GM19467 (cell line): ENCODE measurements at regions not wholly inside any gene's neighbourhood (a gene's known extent, or its start where the extent isn't known, plus 50 kb on each side); places are given as distances from the start of the nearest gene placed in this dataset.
"Not testable (repeated sequence)": the region's sequence is repeated elsewhere in the genome, so short reads cannot be mapped to it uniquely, and the experiment has no call there.

Experiments
- ATAC-seq: cut with Tn5 transposase; IDR thresholded peaks from one replicate; pipeline ENCODE4 v1.9.1; 2021; ENCODE audit warnings: mild to moderate bottlenecking, moderate library complexity; ENCODE audit not compliant: unreplicated experiment

DNA sequence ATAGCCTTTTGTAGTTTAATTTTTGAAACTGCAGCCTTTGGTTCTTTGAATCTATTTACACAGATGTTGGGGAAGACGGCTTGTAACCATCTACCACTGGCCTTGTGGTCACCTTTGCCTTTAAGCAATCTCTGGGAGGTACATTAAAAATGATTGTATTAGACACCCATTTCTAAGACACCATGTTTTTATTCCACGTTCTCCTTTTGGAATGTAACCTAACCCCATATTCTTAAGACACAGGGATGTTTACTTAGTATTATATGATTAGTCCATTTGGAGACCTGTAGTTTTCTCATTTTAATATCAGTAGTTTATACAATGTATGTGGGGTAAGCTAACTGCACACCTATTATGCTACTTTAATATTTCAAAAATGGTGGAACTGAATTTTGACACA, 175.1 kb upstream of the PLSCR5 start:
- no peak for ATAC-seq

DNA sequence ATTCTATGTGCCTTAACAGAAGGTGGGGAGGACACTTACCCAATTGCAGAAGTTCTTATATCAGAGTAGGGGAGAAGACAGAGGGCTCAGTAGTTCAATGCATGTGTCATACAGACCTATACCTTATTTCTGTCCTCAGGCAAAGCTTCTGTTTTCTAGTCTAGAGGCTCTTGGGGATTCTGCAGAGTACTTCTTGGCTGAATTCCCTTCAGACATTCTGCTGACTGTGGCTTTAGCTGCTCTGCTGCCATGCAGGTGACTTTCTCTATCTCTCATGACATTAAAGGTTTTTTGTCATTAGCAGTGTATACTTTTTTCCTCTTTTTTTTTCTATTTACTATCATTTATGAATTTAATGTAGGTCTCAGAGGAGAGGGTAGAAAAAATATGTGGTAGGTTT, 172.8 kb upstream of the PLSCR5 start:
- no peak for ATAC-seq

DNA sequence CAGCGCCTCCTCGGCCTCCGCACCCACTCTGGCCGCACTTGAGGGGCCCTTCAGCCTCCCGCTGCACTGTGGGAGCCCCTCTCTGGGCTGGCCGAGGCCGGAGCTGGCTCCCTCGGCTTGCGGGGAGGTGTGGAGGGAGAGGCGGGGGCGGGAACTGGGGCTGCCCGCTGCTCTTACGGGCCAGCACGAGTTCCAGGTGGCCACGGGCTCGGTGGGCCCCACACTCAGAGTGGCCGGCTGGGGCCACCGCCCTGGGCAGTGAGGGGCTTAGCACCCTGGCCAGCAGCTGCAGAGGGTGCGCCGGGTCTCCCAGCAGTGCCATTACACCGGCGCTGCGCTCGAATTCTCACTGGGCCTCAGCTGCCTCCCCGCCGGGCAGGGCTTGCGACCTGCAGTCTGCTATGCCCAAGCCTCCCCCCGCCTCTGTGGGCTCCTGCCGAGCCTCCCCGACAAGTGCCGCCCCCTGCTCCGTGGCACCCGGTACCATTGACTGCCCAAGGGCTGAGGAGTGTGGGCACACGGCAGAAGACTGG, 167.1 kb upstream of the PLSCR5 start:
- no peak for ATAC-seq

DNA sequence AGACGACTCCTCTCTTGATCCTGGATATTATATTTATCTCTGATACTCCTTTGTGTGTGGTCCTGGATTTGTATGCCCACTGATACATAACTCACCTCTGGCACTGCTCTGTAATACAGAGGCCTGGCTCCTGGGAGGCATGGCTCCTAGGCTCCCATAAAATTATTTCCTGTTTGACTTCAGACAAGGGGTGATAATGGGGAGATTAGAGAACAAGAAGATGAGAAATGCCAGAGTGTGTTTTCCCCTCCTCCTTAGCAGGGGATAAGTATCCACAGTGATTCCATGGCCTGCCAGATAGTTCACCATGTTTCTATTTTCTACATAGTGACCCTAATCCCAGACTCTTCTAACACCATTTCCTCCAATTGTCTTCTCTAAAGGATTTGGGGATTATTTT, 165.7 kb upstream of the PLSCR5 start:
- no peak for ATAC-seq

DNA sequence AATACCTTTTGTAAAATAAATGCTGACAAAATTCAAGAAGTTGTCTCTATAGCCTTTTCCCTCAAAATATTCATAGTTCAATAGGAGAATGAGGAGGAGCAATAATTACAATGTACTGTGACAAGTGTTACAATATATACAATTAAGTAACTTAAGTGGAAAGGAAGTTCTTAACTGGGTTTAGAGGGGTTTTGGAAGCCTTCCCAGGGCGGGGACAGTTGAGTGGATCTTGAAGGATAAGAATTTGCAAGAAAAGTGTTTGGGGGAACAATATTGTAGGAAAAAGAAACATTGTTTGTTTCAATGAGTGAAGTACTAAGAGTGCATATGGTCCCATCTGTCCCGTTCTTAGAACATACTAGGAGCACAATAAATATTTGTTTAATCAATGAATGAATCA, 165.2 kb upstream of the PLSCR5 start:
- ATAC-seq = no peak

DNA sequence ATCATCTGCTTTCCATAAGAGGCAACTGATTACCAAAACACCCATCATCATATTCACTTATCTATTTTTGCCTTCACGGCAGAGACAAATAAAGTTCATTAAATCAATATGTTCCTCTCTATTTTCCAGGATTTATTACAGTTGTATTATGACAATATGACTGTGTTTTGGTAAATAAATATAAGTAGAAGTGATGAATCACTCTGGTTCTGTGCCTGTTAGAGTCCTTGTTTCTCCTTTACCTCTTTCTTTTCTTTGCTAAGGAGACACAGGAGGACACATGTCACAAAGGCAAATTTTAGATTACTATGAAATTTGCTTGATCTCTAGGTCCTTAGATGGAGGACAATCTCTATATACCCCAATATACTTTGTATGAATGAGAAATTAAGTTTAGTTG, 152.6 kb upstream of the PLSCR5 start:
- no peak for ATAC-seq

DNA sequence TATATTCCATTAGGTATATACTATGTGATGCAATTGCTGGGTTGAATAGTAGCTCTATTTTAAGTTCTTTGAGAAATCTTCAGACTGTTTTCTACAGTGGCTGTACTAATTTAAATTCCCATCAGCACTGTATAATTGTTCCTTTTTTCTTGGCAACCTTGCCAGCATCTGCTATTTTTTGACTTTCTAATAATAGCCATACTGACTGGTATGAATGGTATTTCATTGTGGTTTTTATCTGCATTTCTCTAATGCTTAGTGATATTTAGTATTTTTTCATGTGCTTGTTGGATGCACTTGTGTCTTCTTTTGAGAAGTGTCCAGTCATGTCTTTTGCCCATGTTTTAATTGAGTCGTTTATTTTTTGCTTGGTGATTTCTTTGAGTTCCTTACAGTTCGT, 145.1 kb upstream of the PLSCR5 start:
- ATAC-seq = no peak

DNA sequence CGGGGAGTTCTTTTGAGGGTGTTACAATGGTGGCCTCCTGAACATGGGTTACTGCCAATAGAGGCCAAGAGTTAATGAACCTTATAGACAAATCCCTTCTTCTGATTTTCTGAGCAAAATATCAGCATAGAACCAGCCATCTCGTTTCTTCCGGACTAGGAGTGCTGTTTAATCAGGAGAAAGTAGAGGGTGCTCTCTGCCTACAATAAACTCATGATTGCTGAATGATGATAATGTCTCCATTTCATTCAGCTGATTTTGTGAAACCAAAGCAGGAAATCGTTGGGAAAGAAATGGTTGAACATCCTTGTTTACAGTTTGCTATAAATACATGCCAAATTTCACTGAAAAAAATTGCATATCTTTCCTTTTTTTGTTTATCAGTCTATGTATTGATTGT, 142.8 kb upstream of the PLSCR5 start:
- no peak for ATAC-seq

DNA sequence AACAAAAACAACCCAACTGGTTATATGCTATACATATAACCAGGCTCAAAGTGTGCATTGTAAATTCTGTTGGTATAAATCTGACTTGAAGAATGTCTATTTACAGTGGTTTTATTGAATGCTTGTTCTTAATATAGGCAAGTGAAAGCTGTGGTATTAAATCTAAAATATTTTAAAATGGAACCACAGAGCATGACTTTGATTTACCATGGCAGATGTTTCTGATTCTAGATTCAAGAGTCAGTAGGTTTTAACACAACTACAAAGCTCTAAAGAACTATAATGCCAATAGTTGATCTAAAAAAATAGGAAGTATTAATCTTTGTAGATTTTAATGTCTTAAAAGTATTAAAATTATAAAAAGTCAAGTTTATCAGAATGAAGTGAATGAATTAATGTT, 141.9 kb upstream of the PLSCR5 start:
- ATAC-seq = no peak

DNA sequence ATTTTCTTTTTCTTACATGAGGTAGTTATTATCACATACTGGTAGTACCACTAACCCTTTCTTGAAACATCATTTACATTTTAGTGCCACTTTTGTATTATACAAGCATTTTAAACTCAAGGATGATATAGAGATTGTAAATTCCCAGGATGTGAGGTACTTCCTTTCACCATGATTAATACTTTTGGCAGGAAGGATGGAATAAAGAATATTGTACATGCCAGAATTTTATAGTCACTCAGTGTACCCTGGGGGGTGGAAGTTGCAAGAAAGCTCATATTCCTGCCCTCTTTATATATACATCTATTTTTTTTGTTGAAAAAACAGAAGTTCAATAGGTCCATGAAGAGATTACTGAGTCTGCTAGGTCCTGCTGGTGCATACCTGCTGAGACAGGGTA, 141.0 kb upstream of the PLSCR5 start:
- ATAC-seq = no peak

DNA sequence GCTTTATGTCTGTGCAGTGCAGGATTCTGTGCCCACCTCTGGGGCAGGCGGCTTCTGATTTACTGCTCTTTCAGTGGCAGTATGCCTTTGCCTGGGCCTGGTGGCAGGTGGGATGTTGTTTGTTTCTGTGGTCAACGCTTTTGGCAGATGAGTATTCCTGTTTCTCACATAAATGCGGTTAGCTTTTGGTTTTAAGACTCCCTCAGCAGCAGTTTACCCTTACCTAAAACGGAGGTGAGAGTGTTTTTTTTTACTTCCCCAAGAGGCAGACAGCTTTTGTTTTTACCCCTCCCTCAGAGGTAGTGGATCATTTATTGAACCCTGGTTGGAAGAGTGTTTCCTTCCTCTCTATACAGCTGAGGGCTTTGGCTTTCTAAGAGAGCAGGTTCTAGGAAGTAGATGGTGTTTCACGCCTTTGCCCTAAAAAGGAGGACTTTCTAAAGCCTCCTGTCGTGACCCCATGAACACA, 134.1 kb upstream of the PLSCR5 start:
- ATAC-seq = no peak

DNA sequence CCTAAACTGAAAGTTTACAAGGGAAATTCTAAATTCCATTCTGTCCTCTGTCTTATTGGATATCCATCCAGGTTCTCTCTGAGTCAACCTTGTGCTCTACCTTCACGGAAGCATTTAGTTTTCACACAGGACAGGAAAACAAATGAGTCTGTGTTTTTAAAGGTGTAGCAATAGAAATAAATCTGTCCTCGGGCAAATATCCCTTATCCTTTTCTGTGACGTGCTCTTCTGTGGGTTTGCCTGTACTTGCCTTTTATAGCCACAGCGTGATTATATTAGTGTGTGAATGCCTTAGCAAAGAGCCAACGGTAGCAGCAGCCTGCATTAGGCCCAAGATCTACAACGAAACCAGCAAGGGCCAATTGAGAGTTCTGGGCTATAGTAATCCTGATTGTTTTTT, 127.2 kb upstream of the PLSCR5 start:
- ATAC-seq = no peak

DNA sequence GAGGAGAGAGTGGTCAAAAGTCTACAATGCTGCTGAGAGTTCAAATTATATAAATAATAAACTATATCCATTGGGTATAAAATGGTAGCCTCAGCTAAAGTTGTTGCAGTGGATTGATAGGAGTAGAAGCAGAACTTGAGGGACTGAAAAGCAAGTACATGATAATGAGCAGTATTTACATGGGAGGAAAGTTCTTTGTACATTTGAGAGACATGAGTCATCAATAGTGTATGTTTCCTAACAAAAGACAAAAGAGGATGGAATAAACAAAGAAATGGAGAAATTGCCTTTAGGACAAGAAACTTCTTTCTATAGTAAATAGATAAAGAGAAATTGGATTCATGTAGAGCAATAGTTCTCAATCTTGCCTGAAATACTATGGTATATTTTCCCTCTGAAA, 110.0 kb upstream of the PLSCR5 start:
- ATAC-seq = no peak

DNA sequence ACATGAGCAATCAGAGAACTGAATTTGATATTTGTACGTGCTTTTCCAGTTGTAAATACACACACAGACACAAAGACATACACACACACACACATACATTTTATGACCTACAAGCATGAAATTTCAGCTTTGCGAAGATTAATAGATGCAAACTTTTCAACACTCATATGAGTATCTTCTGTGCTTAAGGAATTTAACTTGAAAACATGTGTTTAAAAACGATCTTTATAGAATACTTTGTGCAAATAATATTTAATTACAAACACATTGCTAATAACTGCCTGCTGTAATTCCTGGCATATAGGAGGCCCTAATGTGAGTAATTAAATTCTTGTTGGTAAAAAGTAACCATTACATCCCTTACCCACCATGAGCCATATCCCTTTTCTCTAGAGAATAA, 107.7 kb upstream of the PLSCR5 start:
- no peak for ATAC-seq

DNA sequence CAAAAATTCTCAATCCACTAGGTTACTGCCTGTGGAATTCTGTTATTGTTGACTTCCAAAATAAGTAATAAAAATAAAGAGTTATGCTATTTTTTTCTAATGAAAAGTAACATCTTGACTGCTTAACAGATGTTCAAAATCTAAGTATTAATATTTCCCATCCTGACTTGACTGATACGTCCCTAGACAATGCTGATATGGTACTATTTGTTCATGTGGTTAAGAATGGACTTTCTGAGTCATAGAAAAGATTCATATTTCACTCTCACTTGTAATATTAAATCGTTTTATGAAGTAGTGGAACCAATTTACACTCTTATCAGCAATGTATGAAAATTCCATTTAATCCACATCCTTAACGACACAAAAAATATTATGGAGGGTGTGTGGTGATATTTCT, 104.8 kb upstream of the PLSCR5 start:
- no peak for ATAC-seq

DNA sequence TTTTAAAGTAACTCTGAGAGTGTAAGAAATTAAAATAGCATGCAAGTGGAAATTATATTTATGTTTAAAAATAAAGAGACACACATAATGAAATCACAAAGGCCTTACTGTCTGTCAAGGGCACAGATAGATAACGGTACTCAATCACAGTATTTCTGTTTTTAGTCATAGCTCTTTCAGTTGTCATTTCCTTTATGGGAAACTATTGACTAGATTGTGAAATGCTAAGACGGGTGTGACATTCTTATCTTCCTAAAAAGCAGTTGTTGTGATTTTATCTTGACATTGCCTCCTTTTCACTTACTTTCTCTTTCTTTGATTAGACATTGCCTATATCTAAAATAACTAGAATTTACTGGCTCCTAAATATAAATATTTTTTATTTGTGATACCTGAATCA, 100.1 kb upstream of the PLSCR5 start:
- ATAC-seq = no peak

DNA sequence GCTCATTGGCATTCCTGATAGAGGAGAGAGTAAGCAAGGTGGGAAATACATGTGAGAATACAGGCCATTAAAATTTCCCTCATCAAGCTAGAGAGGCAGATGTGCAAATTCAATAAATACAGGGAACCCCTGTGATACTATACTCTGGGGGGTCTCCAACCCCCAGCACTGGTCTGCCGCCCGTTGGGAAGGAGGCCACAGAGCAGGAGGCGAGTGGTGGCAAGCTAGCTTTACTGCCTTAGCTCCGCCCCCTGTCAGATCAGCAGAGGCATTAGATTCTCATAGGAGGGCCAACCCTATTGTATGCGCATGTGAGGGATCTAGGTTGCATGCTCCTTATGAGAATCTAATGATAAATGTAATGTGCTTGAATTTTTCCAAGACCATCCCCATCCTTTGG, 97.1 kb upstream of the PLSCR5 start:
- ATAC-seq = no peak

DNA sequence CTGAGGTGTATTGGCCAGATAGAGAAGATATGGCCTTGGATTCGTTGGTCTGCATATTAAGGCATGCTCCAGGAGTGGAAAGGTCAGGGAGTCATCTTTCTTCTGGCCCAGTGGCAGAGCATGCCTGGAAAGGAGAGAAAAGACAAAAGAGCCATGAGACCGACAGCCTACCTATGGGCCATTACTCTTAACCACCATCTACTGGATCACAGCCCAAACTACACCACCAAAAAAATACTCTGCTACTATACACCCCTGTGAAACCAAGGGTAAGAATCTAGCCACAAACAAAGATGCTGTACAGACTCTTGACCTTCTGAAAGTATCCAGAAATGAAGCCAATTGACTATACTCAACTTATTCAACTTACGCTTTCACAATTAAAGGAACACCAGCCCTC, 96.1 kb upstream of the PLSCR5 start:
- no peak for ATAC-seq

DNA sequence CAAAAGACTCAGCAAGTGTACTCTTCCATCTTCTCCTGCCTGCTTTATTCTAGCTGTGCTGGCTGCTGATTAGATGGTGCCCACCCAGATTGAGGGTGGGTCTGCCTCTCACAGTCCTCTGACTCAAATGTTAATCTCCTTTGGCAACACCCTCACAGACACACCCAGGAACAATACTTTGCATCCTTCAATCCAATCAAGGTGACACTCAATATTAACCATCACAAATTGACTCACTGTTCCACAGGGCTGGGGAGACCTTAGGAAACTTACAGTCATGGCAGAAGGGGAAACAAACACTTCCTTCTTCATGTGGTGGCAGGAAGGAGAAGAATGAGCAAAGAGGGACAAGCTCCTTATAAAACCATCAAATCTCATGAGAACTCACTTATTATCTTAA, 94.9 kb upstream of the PLSCR5 start:
- ATAC-seq = not testable (repeated sequence)

DNA sequence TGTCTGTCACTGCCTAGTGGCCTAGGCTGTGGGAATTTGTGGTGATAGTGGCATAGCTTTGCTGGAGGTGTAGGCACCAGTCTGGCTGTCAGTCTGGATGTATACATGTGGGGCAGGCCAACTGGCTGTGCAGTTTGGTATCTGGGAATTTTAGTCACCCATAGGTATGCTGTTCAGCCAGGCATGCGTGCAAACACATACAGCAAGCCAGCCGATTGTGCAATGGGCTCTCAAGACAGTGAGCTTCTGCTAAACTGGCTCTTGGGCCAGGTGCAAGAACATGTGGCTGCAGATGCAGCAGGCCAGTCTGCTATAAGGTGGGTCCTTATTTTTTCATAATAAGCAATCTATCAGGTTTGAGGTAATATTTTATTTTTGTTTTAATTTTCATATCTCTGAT, 87.1 kb upstream of the PLSCR5 start:
- no peak for ATAC-seq

DNA sequence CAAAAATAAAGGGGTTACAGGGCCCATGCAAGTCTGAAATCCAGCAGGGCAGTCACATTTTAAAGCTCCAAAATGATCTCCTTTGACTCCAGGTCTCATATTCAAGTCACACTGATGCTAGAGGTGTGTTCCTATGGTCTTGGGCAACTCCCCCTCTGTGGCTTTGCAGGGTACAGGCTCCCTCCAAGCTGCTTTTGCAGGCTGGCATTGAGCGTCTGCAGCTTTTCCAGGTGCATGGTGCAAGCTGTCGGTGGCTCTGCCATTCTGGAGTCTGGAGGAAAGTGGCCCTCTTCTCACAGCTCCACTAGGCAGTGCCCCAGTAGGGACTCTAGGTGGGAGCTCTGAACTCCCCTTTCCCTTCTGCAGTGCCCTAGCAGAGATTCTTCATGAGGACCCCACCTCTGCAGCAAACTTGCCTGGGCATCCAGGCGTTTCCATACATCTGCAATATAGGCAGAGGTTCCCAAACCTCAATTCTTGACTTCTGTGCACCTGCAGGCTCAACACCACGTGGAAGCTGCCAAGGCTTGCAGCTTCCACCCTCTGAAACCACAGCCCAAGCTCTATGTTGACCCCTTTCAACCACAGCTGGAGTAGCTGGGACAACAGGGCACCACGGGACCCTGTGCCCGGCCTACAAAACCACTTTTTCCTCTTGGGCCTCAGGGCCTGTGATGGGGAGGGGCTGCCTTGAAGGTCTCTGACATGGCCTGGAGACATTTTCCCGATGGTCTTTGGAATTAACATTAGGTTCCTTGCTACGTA, 80.1 kb upstream of the PLSCR5 start:
- ATAC-seq = no peak

DNA sequence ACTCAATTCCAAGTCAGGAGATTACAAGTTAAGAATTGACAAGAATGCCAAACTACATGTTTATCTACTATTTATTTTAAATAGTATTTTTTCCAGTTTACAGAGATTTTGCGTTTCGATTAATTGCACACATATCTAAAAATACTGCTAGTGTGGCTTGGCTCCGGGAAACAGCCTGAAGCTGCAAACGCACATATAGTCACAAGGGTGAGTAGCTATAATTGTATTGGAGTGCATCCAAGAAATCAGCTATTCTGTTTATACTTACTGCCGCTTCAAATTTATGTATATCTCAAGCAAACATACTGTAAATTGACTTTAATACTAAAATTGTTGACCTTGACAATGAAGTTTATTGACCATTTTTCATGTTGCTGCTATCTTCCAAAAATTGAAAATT, 77.0 kb upstream of the PLSCR5 start:
- no peak for ATAC-seq

DNA sequence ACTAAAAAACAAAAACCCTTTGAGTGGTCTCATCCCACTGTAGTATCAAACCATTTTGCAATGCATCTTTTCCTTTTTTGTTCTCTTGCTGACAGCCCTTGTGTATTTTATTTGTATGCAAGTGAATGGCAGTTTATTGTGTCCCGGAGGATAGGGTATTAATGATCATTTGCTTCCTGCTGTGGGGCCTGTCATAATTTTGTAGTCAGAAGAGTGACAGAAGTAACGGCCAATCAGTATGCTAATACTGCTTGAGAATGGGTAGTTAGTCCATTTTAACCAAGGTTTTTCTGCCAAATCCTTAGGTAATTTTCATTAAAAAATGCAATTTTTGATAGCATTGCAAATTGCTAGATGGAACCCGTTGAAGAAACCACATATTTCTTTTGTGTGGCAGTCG, 75.5 kb upstream of the PLSCR5 start:
- ATAC-seq = no peak
